ENCODE measurements at regions not wholly inside any gene's neighbourhood (a gene's known extent, or its start where the extent isn't known, plus 50 kb on each side); places are given as distances from the start of the nearest gene placed in this dataset.

- WGBS, 4 donors: 88 to 96% (median 91%) methylated on average over 4 of the region's 4 CpGs
- intact Hi-C loops (cut with DNase I): no loop called here
- H3K4me1 ChIP-seq (replicated peaks in 1 of 2): peaks cover 0 to 10% of the 10 kb centered on the region in 2 donors
- TF ChIP-seq CTCF (IDR thresholded peaks at IDR 0.05) (no peak), POLR2A (IDR thresholded peaks at IDR 0.05) (no peak)
- H3K9me3 ChIP-seq (replicated peaks in 1 of 3): no peaks in the 10 kb centered on the region
- H3K36me3 ChIP-seq (replicated peaks in 1 of 2): no peaks in the 10 kb centered on the region
- H3K27ac ChIP-seq: no peak overlapping the region
- H3K27me3 ChIP-seq: no peaks in the 10 kb centered on the region
- DNase-seq: no peak
- H3K4me3 ChIP-seq: no peak overlapping the region
Measured at GRCh38 chr2:12382366-12382765, 334.4 kb upstream of the TRIB2 start.

- H3K27me3 ChIP-seq: no peaks in the 10 kb centered on the region
- no peaks in the 10 kb centered on the region for H3K36me3 ChIP-seq (replicated peaks in 1 of 2)
- no peak overlapping the region for H3K4me3 ChIP-seq
- TF ChIP-seq CTCF (IDR thresholded peaks at IDR 0.05) (no peak), POLR2A (IDR thresholded peaks at IDR 0.05) (no peak)
- WGBS, 4 donors: 66 to 77% (median 70%) methylated on average over 9 of the region's 9 CpGs
- H3K27ac ChIP-seq: no peak overlapping the region
- H3K9me3 ChIP-seq (replicated peaks in 1 of 3): no peaks in the 10 kb centered on the region
- intact Hi-C loops (cut with DNase I): no loop called here
- no peak for DNase-seq
- H3K4me1 ChIP-seq (replicated peaks in 1 of 2): no peaks in the 10 kb centered on the region
Measured at GRCh38 chr2:12389344-12390045, 327.2 kb upstream of the TRIB2 start.

- Histone ChIP-seq H3K9me3 (replicated peaks in 1 of 3) (no peaks in the 10 kb centered on the region), H3K36me3 (replicated peaks in 1 of 2) (no peaks in the 10 kb centered on the region), H3K4me3 (no peak overlapping the region), H3K4me1 (replicated peaks in 1 of 2) (no peaks in the 10 kb centered on the region), H3K27me3 (no peaks in the 10 kb centered on the region), H3K27ac (no peak overlapping the region)
- TF ChIP-seq CTCF (IDR thresholded peaks at IDR 0.05) (no peak), POLR2A (IDR thresholded peaks at IDR 0.05) (no peak)
- intact Hi-C loops (cut with DNase I): no loop called here
- no peak for DNase-seq
- 74 to 81% (median 79%) methylated on average over 2 of the region's 2 CpGs for WGBS, 4 donors
Measured at GRCh38 chr2:12391116-12391515, 325.6 kb upstream of the TRIB2 start.

- Histone ChIP-seq H3K4me3 (no peak overlapping the region), H3K36me3 (replicated peaks in 1 of 2) (no peaks in the 10 kb centered on the region), H3K9me3 (replicated peaks in 1 of 3) (no peaks in the 10 kb centered on the region), H3K4me1 (replicated peaks in 1 of 2) (no peaks in the 10 kb centered on the region), H3K27me3 (no peaks in the 10 kb centered on the region), H3K27ac (no peak overlapping the region)
- intact Hi-C loops (cut with DNase I): no loop called here
- WGBS, 4 donors: 89 to 95% (median 94%) methylated on average over 6 of the region's 6 CpGs
- DNase-seq: no peak
- TF ChIP-seq POLR2A (IDR thresholded peaks at IDR 0.05) (no peak), CTCF (IDR thresholded peaks at IDR 0.05) (no peak)
Measured at GRCh38 chr2:12396699-12397098, 320.0 kb upstream of the TRIB2 start.
